ENCODE measurements at regions not wholly inside any gene's neighbourhood (a gene's known extent, or its start where the extent isn't known, plus 50 kb on each side); places are given as distances from the start of the nearest gene placed in this dataset.

DNA sequence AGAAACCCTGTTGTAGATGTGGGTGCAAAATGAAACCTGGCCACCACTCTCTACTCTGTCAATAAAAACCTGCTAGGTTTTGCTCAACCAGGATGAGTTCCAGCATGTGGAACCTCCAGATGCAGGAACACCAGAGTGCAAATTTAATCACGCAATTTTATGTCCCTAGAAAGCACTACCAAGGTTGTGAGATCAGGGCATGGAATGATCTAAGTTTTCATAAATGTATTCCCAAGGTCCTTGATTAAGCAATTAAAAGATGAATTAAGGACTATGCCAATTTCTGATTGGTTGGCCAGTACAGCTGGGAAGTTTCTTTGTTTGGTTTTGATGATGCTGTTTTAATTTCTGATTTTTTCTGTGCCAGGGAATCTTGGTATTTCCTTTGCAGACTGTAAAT is 179.2 kb downstream of the KCNS3 start:
- Histone ChIP-seq H2AK5ac (ENCODE audit: low read depth, low read length) (no peak overlapping the region), H2AFZ (ENCODE audit: low read length) (no peak overlapping the region), H3K79me1 (ENCODE audit: low read depth, low read length) (no peaks in the 10 kb centered on the region), H2BK120ac (replicated peaks; ENCODE audit: low read depth, low read length) (no peak overlapping the region), H3K4ac (replicated peaks; ENCODE audit: insufficient read length, low read depth, low read length) (no peak overlapping the region), H4K5ac (ENCODE audit: insufficient read length, low read depth, low read length) (no peak overlapping the region), H3K4me1 (replicated peaks in 1 of 4; ENCODE audit: control insufficient read depth in 3 of 4, insufficient read depth in 4 of 4, low read length in 3 of 4) (no peaks in the 10 kb centered on the region), H3K9ac (replicated peaks in 1 of 4; ENCODE audit: extremely low read depth in 1 of 4, low read depth in 3 of 4, low read length in 3 of 4) (no peak overlapping the region), H4K8ac (ENCODE audit: extremely low read depth, insufficient read depth, low read length) (no peak overlapping the region), H3K23me2 (ENCODE audit: low read depth, low read length) (no peaks in the 10 kb centered on the region), H3K23ac (ENCODE audit: insufficient read length) (no peak overlapping the region), H2BK20ac (ENCODE audit: low read length) (no peak overlapping the region), H3K56ac (replicated peaks; ENCODE audit: insufficient read length, low read depth, low read length) (no peak overlapping the region), H3K4me3 (ENCODE audit: extremely low read depth in 1 of 4, insufficient read depth in 2 of 4, low read depth in 3 of 4, low read length in 4 of 4) (no peak overlapping the region), H3K18ac (ENCODE audit: extremely low read depth, low read length) (no peak overlapping the region), H2BK12ac (ENCODE audit: low read depth, low read length) (no peak overlapping the region), H3K4me2 (ENCODE audit: insufficient read depth in 1 of 2, low read depth in 2 of 2, low read length in 2 of 2) (no peak overlapping the region), H3K79me2 (ENCODE audit: control insufficient read depth in 1 of 2, insufficient read depth in 2 of 2, low read length in 2 of 2) (no peaks in the 10 kb centered on the region), H2BK15ac (ENCODE audit: low read length) (no peak overlapping the region), H3K9me3 (ENCODE audit: insufficient read depth in 2 of 2, low read depth in 1 of 2, low read length in 1 of 2) (no peaks in the 10 kb centered on the region), H3K14ac (ENCODE audit: insufficient read length) (no peak overlapping the region), H3K36me3 (ENCODE audit: control insufficient read depth in 2 of 4, insufficient read depth in 4 of 4, low read length in 3 of 4) (no peaks in the 10 kb centered on the region), H3K27me3 (replicated peaks in 1 of 4; ENCODE audit: control insufficient read depth in 3 of 4, extremely low read depth in 1 of 4, insufficient read depth in 3 of 4, low read length in 3 of 4) (no peaks in the 10 kb centered on the region), H3K27ac (ENCODE audit: low read depth, low read length) (no peak overlapping the region), H2BK5ac (ENCODE audit: low read depth, low read length) (no peak overlapping the region), H4K20me1 (replicated peaks in 1 of 2; ENCODE audit: control insufficient read depth in 1 of 2, insufficient read depth in 2 of 2, low read length in 2 of 2) (no peaks in the 10 kb centered on the region), H4K91ac (replicated peaks; ENCODE audit: insufficient read length, low read length) (no peak overlapping the region)
- TF ChIP-seq SIX5 (IDR thresholded peaks at IDR 0.05; ENCODE audit: low read depth, low read length), result no peak
- TF ChIP-seq NANOG (IDR thresholded peaks at IDR 0.05; ENCODE audit: insufficient read depth, low read depth, low read length, poor library complexity, severe bottlenecking), result no peak
- TF ChIP-seq, protein P1, sequence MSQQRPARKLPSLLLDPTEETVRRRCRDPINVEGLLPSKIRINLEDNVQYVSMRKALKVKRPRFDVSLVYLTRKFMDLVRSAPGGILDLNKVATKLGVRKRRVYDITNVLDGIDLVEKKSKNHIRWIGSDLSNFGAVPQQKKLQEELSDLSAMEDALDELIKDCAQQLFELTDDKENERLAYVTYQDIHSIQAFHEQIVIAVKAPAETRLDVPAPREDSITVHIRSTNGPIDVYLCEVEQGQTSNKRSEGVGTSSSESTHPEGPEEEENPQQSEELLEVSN (IDR thresholded peaks at IDR 0.05), result no peak
- no peak for TF ChIP-seq TAF1 (IDR thresholded peaks at IDR 0.05; ENCODE audit: low read depth, low read length)
- TF ChIP-seq SP4 (IDR thresholded peaks at IDR 0.05; ENCODE audit: low read length), result no peak
- no peak for TF ChIP-seq FOSL1 (IDR thresholded peaks at IDR 0.05; ENCODE audit: insufficient read depth, low read depth, low read length)
- TF ChIP-seq CREB1 (IDR thresholded peaks at IDR 0.05), result no peak
- no peak for TF ChIP-seq KDM4A (IDR thresholded peaks at IDR 0.05; ENCODE audit: low read depth, low read length, severe bottlenecking)
- no peak for TF ChIP-seq EZH2 (IDR thresholded peaks at IDR 0.05; ENCODE audit: low read depth, low read length, severe bottlenecking)
- TF ChIP-seq HDAC6 (IDR thresholded peaks at IDR 0.05; ENCODE audit: low read depth, low read length), result no peak
- no peak for TF ChIP-seq GTF2F1 (IDR thresholded peaks at IDR 0.05; ENCODE audit: borderline replicate concordance, low read depth, low read length)
- no peak for TF ChIP-seq CBX5 (IDR thresholded peaks at IDR 0.05; ENCODE audit: low read depth, low read length)
- TF ChIP-seq ZNF274 (IDR thresholded peaks at IDR 0.05; ENCODE audit: borderline replicate concordance, extremely low read depth, low read length), result no peak
- POLR2A ChIA-PET (ENCODE audit: partially characterized antibody), result no interaction called here
- WGBS, 2 experiments (ENCODE audit: extremely low coverage in 1 of 2, insufficient coverage in 1 of 2, insufficient read length in 1 of 2, insufficient replicate concordance in 2 of 2, low coverage in 1 of 2, low lambda C conversion rate in 2 of 2, missing lambda C conversion rate in 1 of 2), result 83% methylated on average over 1 of the region's 1 CpG; no CpG with 5 or more reads in 1 of the 2 experiments
- CTCF ChIA-PET (ENCODE audit: partially characterized antibody), result interaction anchor here (0.5 to 0.7 kb wide), 2 partner anchors 29 to 208 kb away, joined by 3 read pairs; no protein-coding TSS in a partner anchor
- FAIRE-seq (no peak), DNase-seq (ENCODE audit: low read depth in 1 of 2, low spot score in 2 of 2) (no peak)
